Activated naive CD8-positive, alpha-beta T cell treated with anti-CD3 and anti-CD28 coated beads, Interleukin-2, amount 10 ng/mL, durations not matched to agents 7 days and 5 days (primary cell): ENCODE measurements at regions not wholly inside any gene's neighbourhood (a gene's known extent, or its start where the extent isn't known, plus 50 kb on each side); places are given as distances from the start of the nearest gene placed in this dataset.

Source experiments
- ATAC-seq: fragments of 150-1000 bp; cut with Tn5 transposase; one replicate; pipeline ENCODE4 v1.10.0; 2021; ENCODE audit warnings: low read depth, moderate library complexity
- POLR2A ChIA-PET: fragments of 350-600 bp; sonication (Branson Sonifier 250); formaldehyde crosslinking; loops from one replicate; lab custom pipeline; 2021; ENCODE audit warnings: antibody characterized with exemption; lab: Charles Lee
- DNase-seq: peaks from one replicate; pipeline ENCODE4 v3.0.0; 2021
- H3K27ac Mint-ChIP-seq: one replicate; pipeline ENCODE4 v1.8.0; 2022; ENCODE audit warnings: mild to moderate bottlenecking, mixed read lengths
- H3K27me3 Mint-ChIP-seq: one replicate; pipeline ENCODE4 v1.8.0; 2022; ENCODE audit warnings: mild to moderate bottlenecking, moderate library complexity, mixed read lengths
- H3K36me3 Mint-ChIP-seq: one replicate; pipeline ENCODE4 v1.8.0; 2021; ENCODE audit warnings: mild to moderate bottlenecking, mixed read lengths
- H3K4me1 Mint-ChIP-seq: one replicate; pipeline ENCODE4 v1.8.0; 2021; ENCODE audit warnings: mixed read lengths
- H3K4me3 Mint-ChIP-seq: one replicate; pipeline ENCODE4 v1.8.0; 2022; ENCODE audit warnings: mild to moderate bottlenecking, moderate library complexity, mixed read lengths
- H3K9me3 Mint-ChIP-seq: one replicate; pipeline ENCODE4 v1.8.0; 2021; ENCODE audit warnings: mixed read lengths

DNA sequence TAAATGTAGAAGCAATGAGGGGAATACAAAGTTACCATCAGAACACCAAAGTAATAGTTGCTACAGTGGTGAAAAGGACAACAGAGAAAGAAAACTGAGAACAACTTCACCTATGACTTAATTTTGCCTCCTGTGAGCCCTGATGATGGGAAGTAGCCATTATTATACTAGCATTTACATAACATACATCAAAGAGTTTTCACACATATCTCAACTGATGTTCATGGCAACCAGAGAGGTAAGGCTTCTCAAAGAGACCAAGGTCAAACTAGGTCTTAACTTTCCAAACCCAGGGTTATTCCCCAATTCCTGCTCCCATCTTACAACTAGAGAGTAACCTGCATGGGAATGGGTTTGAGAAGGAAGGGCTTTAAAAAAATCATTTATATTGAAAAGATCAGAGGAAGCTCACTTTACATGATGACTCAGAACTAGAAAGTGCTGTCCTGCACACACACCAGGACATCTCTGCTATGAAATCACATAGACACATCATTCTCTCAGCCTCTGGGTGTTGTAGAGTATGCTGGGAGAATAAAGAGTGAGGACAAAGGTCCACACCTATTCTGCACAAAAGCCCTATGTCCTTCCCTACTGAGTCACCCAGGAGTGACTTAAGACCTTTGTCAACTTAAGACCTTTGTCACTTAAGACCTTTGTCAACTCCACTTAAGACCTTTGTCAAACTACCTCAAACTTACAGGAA lies 179.7 kb downstream of the TNFSF18 start:
- no peaks in the 10 kb centered on the region for H3K27me3 Mint-ChIP-seq
- no peaks in the 10 kb centered on the region for H3K36me3 Mint-ChIP-seq
- H3K9me3 Mint-ChIP-seq, result no peaks in the 10 kb centered on the region
- POLR2A ChIA-PET, result interaction anchor here (1.0 kb wide), 2 partner anchors 11 to 24 kb away, joined by 3 to 4 read pairs; no protein-coding TSS in a partner anchor
- peaks cover 34% of the 10 kb centered on the region for H3K4me1 Mint-ChIP-seq
- peak overlapping the region; percentile 16 for H3K4me3 Mint-ChIP-seq
- ATAC-seq (peak; percentile 87), DNase-seq (no peak)
- peak overlapping the region; percentile 63 for H3K27ac Mint-ChIP-seq

DNA sequence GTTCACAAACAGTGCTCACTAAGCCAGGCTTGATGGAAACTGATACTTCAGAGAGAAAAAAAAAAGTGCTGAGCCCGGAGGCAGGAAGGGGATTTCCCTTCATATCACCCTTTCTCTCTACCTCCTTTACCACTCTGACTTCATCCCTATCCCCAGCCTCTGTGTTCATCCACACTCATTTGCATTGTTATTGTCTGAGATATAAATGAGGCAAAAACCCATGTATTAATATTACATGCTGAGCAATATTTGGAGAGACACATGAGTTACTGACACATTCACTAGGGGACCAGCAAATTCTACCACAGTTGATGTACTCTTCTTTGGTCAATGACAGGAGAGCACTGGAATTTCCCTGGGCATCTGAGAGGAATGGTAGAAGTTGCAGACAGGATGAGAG lies 175.8 kb downstream of the TNFSF18 start:
- H3K36me3 Mint-ChIP-seq, result peaks cover 7% of the 10 kb centered on the region
- POLR2A ChIA-PET, result no interaction called here
- peaks cover 29% of the 10 kb centered on the region for H3K4me1 Mint-ChIP-seq
- ATAC-seq, result peak; percentile 70
- H3K27ac Mint-ChIP-seq, result no peak overlapping the region
- H3K4me3 Mint-ChIP-seq, result no peak overlapping the region
- DNase-seq, result no peak
- peaks cover 5% of the 10 kb centered on the region for H3K9me3 Mint-ChIP-seq
- peaks cover 2% of the 10 kb centered on the region for H3K27me3 Mint-ChIP-seq

DNA sequence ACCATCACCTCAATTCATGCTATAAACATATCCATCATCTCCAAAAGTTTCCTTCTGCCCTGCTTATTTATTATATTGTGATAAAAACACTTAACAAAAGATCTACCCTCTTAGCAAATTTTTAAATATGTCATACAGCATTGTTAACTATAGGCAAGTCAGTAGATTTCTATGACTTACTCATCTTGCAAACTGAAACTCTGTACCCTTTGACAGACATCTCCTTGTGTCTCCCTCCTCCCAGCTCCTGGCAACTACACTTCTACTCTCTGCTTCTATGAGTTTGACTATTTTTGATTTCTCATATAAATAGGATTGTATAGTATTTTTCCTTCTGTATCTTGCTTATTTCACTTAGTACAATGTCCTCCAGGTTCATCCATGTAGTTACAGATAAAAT lies 174.8 kb downstream of the TNFSF18 start:
- DNase-seq (no peak), ATAC-seq (no peak)
- peaks cover 23% of the 10 kb centered on the region for H3K4me1 Mint-ChIP-seq
- POLR2A ChIA-PET, result no interaction called here
- peaks cover 10% of the 10 kb centered on the region for H3K36me3 Mint-ChIP-seq
- no peak overlapping the region for H3K27ac Mint-ChIP-seq
- H3K4me3 Mint-ChIP-seq, result no peak overlapping the region
- H3K27me3 Mint-ChIP-seq, result peaks cover 8% of the 10 kb centered on the region
- peaks cover 11% of the 10 kb centered on the region for H3K9me3 Mint-ChIP-seq

DNA sequence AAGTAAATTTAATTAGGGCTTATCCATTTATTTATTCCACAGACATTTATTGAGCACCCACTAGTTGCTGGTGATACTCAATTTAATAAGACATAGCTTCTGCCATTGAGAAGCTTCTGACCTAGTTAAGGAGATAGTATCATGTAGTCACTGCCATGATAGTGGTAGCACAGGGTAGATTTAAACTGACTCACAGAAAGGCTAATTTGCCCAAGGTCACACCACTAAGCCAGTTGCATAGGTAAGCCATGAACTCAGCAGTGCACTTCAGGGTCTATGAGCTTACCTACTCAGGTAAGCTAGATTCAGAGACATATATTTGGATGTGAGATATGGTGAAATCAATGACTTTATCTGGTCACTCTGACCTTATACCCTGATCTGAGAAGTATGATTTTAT lies 168.4 kb downstream of the TNFSF18 start:
- H3K27ac Mint-ChIP-seq, result peak overlapping the region; percentile 34
- peaks cover 11% of the 10 kb centered on the region for H3K36me3 Mint-ChIP-seq
- peaks cover 9% of the 10 kb centered on the region for H3K27me3 Mint-ChIP-seq
- POLR2A ChIA-PET, result interaction anchor here (0.9 to 1.1 kb wide), 2 partner anchors 12 to 25 kb away, joined by 3 read pairs; no protein-coding TSS in a partner anchor
- H3K4me1 Mint-ChIP-seq, result peaks cover 22% of the 10 kb centered on the region
- H3K4me3 Mint-ChIP-seq, result no peak overlapping the region
- no peak for ATAC-seq
- DNase-seq, result no peak
- peaks cover 13% of the 10 kb centered on the region for H3K9me3 Mint-ChIP-seq

DNA sequence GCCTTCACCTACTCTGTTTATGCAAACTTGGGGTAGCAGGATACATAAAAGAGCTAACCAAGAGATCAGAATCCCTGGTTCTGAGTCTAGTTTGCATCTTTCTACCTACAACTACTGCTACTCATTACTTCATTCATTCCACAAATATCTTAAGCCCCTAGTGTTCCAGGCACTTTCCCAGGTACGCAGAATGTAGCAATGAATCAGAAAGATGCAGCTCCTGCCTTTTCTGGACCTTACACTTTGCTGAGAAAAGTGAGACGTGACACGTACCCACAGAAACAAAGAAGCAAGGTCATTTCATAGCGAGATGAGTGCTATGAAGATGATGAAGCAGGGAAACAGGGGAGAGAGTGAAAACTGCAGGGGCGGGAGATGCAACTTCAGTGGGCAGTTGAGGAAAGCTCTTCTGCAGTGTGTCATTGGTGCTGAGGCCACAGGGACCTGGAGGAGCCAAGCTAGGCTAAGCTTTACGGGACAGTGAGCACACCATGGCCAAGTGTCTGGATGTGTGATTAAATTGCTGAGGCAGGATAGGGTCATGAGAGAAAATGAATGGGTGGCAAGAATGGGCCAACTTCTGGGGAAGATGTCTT lies 167.9 kb downstream of the TNFSF18 start:
- ATAC-seq, result no peak

DNA sequence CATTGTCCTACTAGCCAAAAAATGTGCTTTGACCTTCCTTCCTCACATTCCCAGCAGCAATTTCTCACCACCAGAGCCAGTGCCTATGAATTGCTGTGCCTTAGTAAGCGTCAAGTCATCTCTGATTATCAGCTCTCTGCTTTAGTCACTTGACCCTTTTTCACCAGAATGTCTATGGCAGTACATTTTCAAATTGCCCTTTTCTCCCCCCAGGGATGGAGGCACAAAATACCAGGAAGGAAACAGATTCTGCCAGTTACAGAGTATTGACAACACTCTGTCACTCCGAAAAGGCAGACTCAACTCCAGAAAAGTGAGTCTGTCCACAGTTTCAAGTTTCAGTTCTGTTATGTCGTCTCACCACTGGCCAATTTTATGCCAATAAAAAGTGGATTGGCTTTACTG lies 167.4 kb downstream of the TNFSF18 start:
- DNase-seq (no peak), ATAC-seq (peak; percentile 42)
- peak overlapping the region; percentile 56 for H3K27ac Mint-ChIP-seq
- POLR2A ChIA-PET, result interaction anchor here (1.1 kb wide), 1 partner anchor 24 kb away, joined by 3 read pairs; no protein-coding TSS in a partner anchor
- peak overlapping the region; percentile 71 for H3K4me3 Mint-ChIP-seq
- peaks cover 22% of the 10 kb centered on the region for H3K4me1 Mint-ChIP-seq
- peaks cover 15% of the 10 kb centered on the region for H3K9me3 Mint-ChIP-seq
- H3K36me3 Mint-ChIP-seq, result peaks cover 11% of the 10 kb centered on the region
- peaks cover 9% of the 10 kb centered on the region for H3K27me3 Mint-ChIP-seq

More for the DNA sequence above, 167.9 kb downstream of the TNFSF18 start:
- Mint-ChIP-seq H3K9me3 (peaks cover 14% of the 10 kb centered on the region), H3K27ac (peak overlapping the region; percentile 56), H3K4me1 (peaks cover 22% of the 10 kb centered on the region), H3K4me3 (peak overlapping the region; percentile 71), H3K36me3 (peaks cover 11% of the 10 kb centered on the region), H3K27me3 (peaks cover 9% of the 10 kb centered on the region)
- POLR2A ChIA-PET, result interaction anchor here (0.9 to 1.1 kb wide), 2 partner anchors 12 to 24 kb away, joined by 3 read pairs; no protein-coding TSS in a partner anchor
- DNase-seq, result no peak

DNA sequence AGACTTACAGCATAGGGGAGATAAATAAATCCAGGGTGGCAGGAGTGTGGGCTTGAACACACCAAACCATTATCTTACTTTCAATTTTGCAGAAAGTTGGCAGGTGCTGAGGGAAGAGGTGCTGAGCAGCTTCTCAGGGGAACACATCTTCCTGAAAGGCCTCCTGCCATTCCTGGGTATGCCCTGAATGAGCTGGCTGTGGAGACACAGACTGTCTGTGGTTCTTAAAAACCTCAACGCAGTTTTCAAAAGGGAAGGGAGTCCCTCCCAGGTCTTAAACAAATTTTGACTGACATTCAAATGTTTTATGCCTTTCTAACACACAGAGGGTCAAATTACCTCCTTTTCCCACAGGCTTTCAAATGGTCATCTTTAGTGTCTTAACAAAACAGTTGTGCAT lies 166.9 kb downstream of the TNFSF18 start:
- H3K4me1 Mint-ChIP-seq, result peaks cover 22% of the 10 kb centered on the region
- H3K27me3 Mint-ChIP-seq, result peaks cover 11% of the 10 kb centered on the region
- H3K36me3 Mint-ChIP-seq, result peaks cover 11% of the 10 kb centered on the region
- H3K9me3 Mint-ChIP-seq, result peaks cover 15% of the 10 kb centered on the region
- peak; percentile 18 for ATAC-seq
- no peak for DNase-seq
- H3K4me3 Mint-ChIP-seq, result peak overlapping the region; percentile 71
- H3K27ac Mint-ChIP-seq, result peak overlapping the region; percentile 56
- POLR2A ChIA-PET, result interaction anchor here (1.2 kb wide), 1 partner anchor 11 kb away, joined by 3 read pairs; no protein-coding TSS in a partner anchor

DNA sequence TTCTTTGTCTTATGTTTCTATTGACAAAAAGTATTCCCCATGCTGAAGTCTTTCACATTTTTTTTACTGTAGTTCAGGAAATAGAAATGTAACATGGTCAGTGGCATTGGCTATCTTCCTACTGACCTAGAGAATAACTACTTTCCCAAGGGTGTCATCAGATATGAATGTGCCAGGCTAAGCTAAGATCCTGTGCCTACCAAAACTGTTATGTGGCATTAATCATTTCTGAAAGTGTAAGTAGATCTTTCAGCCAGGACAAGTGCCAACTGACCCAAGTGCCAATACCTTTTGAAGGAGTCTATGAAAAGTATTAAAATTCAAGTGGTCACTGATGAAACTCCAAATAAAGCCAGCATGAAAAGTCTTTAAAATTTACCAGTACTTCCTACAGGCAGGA lies 165.3 kb downstream of the TNFSF18 start:
- peaks cover 7% of the 10 kb centered on the region for H3K27me3 Mint-ChIP-seq

DNA sequence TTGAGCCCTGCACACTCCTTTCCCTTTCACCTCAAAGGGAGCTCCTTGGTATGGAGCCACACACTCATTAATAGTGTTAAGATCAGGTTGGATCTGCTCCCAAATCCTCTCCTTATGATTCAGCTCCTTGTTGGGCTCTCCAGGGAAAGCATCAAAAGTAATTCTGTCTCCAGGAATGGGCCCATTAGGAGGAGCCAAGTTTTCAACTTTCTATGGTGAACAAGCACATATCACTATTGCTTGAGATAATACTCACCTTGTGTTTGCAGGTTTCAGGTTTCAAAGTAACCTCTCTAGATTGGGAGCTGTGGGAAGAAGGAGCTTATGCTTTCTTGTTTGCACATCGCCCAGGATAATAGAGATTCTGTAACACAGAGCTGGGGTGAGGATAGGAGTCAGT lies 164.8 kb downstream of the TNFSF18 start:
- H3K27ac Mint-ChIP-seq, result no peak overlapping the region
- POLR2A ChIA-PET, result interaction anchor here (1.2 kb wide), 1 partner anchor 9 kb away, joined by 4 read pairs; no protein-coding TSS in a partner anchor
- H3K9me3 Mint-ChIP-seq, result peaks cover 7% of the 10 kb centered on the region
- peaks cover 3% of the 10 kb centered on the region for H3K36me3 Mint-ChIP-seq
- ATAC-seq (no peak), DNase-seq (no peak)
- H3K27me3 Mint-ChIP-seq, result peaks cover 2% of the 10 kb centered on the region
- H3K4me1 Mint-ChIP-seq, result peaks cover 22% of the 10 kb centered on the region
- no peak overlapping the region for H3K4me3 Mint-ChIP-seq

More for the DNA sequence above, 165.3 kb downstream of the TNFSF18 start:
- peaks cover 22% of the 10 kb centered on the region for H3K4me1 Mint-ChIP-seq
- H3K9me3 Mint-ChIP-seq, result peaks cover 11% of the 10 kb centered on the region
- no peak for DNase-seq
- H3K4me3 Mint-ChIP-seq, result no peak overlapping the region
- H3K27ac Mint-ChIP-seq, result no peak overlapping the region
- POLR2A ChIA-PET, result interaction anchor here (1.2 kb wide), 1 partner anchor 9 kb away, joined by 4 read pairs; no protein-coding TSS in a partner anchor
- H3K36me3 Mint-ChIP-seq, result peaks cover 6% of the 10 kb centered on the region
- no peak for ATAC-seq

DNA sequence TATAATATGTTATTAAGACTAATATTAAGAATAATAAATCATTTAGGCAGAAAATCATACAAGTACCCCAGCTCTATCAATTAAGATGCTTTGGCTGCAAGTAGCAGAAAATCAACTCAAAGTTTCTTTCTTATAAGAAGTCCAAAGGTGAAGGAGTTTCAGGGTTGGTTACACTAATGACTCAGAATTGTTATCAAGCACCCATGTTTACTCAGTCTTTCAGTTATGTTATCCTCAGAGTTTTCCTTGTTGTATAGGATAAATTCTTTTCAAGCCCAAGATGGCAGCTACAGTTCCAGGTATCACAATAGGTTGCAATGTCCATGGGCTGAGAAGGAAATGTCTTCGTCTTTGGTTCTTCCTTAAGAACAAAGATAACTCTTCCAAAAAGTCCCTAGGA lies 163.6 kb downstream of the TNFSF18 start:
- H3K9me3 Mint-ChIP-seq, result peaks cover 5% of the 10 kb centered on the region
- H3K27ac Mint-ChIP-seq, result no peak overlapping the region
- no peak overlapping the region for H3K4me3 Mint-ChIP-seq
- DNase-seq, result no peak
- H3K36me3 Mint-ChIP-seq, result peaks cover 5% of the 10 kb centered on the region
- no peak for ATAC-seq
- peaks cover 20% of the 10 kb centered on the region for H3K4me1 Mint-ChIP-seq
- peaks cover 2% of the 10 kb centered on the region for H3K27me3 Mint-ChIP-seq
- POLR2A ChIA-PET, result no interaction called here

DNA sequence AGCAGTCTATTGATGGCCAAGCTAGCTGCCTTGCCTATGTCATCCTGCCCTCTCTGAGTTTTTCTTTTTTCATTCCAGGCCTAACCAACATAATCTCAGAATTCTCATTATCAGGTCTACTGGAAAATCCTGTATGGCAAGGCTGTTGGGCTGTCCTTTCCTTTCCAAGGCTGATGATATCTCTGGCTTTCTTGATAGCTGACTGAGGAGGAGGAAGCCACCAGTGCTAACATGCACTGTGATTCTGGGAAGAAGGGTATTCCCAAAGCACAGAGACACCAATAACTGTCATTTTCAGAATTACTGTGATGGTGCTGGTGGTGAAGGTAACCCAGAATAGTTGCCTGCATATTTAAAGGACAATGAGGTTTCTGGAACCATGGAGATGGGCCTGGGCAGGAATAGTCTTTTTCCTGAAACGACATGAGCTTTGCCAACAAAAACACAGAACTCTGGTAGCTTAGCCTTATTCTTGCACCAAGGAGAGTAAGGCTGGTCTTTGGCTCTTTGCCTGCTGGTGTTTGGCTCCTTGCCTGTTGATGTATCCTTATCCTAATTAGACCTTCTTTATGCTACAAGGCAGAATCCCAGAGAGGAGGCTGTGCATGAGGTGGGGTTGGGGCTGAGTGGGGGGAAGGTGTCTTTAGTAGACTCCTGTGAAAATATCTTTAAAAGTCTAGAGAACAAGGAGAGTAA lies 157.4 kb downstream of the TNFSF18 start:
- peak overlapping the region; percentile 4 for H3K4me3 Mint-ChIP-seq
- peaks cover 9% of the 10 kb centered on the region for H3K36me3 Mint-ChIP-seq
- peaks cover 2% of the 10 kb centered on the region for H3K27me3 Mint-ChIP-seq
- H3K27ac Mint-ChIP-seq, result peak overlapping the region; percentile 12
- ATAC-seq, result no peak
- POLR2A ChIA-PET, result no interaction called here
- DNase-seq, result no peak
- peaks cover 30% of the 10 kb centered on the region for H3K4me1 Mint-ChIP-seq
- H3K9me3 Mint-ChIP-seq, result peaks cover 3% of the 10 kb centered on the region

DNA sequence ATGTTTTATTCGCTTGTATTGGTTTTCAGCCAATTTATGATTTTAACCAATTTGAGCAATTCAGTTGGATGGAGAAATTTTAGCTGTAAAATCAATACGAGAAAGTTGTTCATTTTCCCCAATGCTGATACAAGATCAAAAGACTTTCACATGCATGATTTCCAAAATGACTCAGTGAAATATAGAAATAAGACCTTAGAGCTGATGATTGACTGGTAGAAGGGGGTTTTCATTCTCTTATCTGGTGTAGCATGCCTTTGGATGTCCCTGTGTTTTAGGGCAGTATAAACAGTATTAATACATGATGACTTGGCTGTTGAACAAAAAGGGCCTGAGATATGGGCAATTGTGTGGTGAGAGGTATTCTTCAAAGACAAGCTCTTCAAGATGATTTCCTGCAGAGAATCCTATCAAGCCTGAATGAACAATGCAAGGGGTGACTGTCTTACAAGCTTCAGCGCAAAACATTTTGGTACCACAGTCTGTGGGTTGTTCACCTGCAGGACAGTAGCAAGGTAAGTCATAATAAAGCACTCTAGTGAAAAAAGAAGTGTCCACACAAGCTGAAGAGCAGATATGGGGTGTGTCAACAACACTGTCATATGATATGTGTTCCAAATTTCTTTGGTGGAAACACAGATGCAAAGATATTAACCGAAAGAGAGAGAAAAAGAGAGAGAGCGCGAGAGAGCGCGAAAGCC lies 156.2 kb downstream of the TNFSF18 start:
- POLR2A ChIA-PET, result interaction anchor here (0.8 to 2.5 kb wide), 8 partner anchors 9 to 148 kb away, joined by 3 to 13 read pairs (median 4); no protein-coding TSS in a partner anchor
- ATAC-seq (peak; percentile 53), DNase-seq (no peak)
- Mint-ChIP-seq H3K27ac (peak overlapping the region; percentile 92), H3K4me1 (peaks cover 36% of the 10 kb centered on the region), H3K4me3 (peak overlapping the region; percentile 75), H3K9me3 (no peaks in the 10 kb centered on the region), H3K36me3 (peaks cover 11% of the 10 kb centered on the region), H3K27me3 (no peaks in the 10 kb centered on the region)
